HG02973 (cell line): ENCODE measurements at regions not wholly inside any gene's neighbourhood (a gene's known extent, or its start where the extent isn't known, plus 50 kb on each side); places are given as distances from the start of the nearest gene placed in this dataset.

Source experiments
- ATAC-seq: cut with Tn5 transposase; IDR thresholded peaks from one replicate; pipeline ENCODE4 v1.9.1; 2021; ENCODE audit warnings: moderate library complexity; ENCODE audit not compliant: unreplicated experiment

GRCh38 chr16:76162046-76162445, 115.2 kb upstream of the CNTNAP4 start:
- no peak for ATAC-seq

GRCh38 chr16:76164970-76165558, 112.1 kb upstream of the CNTNAP4 start:
- no peak for ATAC-seq

GRCh38 chr16:76175718-76176117, 101.5 kb upstream of the CNTNAP4 start:
- peak; percentile 20 for ATAC-seq

- peak; percentile 77 for ATAC-seq
Observed at GRCh38 chr16:76176153-76176552, 101.0 kb upstream of the CNTNAP4 start.

- ATAC-seq: no peak
Observed at GRCh38 chr16:76176616-76177015, 100.6 kb upstream of the CNTNAP4 start.

- ATAC-seq: no peak
Observed at GRCh38 chr16:76182041-76182635, 95.1 kb upstream of the CNTNAP4 start.

GRCh38 chr16:76183647-76184046, 93.6 kb upstream of the CNTNAP4 start:
- ATAC-seq: no peak

- ATAC-seq: no peak
Observed at GRCh38 chr16:76190057-76190456, 87.1 kb upstream of the CNTNAP4 start.

- no peak for ATAC-seq
Observed at GRCh38 chr16:76190480-76190879, 86.7 kb upstream of the CNTNAP4 start.

GRCh38 chr16:76193906-76194615, 83.1 kb upstream of the CNTNAP4 start:
- no peak for ATAC-seq

- no peak for ATAC-seq
Observed at GRCh38 chr16:76194616-76195015, 82.6 kb upstream of the CNTNAP4 start.

GRCh38 chr16:76195056-76195455, 82.1 kb upstream of the CNTNAP4 start:
- ATAC-seq: no peak

- no peak for ATAC-seq
Observed at GRCh38 chr16:76195648-76196047, 81.6 kb upstream of the CNTNAP4 start.

GRCh38 chr16:76197900-76198299, 79.3 kb upstream of the CNTNAP4 start:
- ATAC-seq: no peak

GRCh38 chr16:76199681-76200220, 77.5 kb upstream of the CNTNAP4 start:
- no peak for ATAC-seq

- no peak for ATAC-seq
Observed at GRCh38 chr16:76201385-76201784, 75.8 kb upstream of the CNTNAP4 start.

- ATAC-seq: no peak
Observed at GRCh38 chr16:76204249-76204648, 73.0 kb upstream of the CNTNAP4 start.

- no peak for ATAC-seq
Observed at GRCh38 chr16:76207270-76207669, 69.9 kb upstream of the CNTNAP4 start.

GRCh38 chr16:76210157-76210556, 67.0 kb upstream of the CNTNAP4 start:
- no peak for ATAC-seq

- ATAC-seq: no peak
Observed at GRCh38 chr16:76213860-76214259, 63.3 kb upstream of the CNTNAP4 start.

- ATAC-seq: no peak
Observed at GRCh38 chr16:76214856-76215255, 62.3 kb upstream of the CNTNAP4 start.

GRCh38 chr16:76222087-76222486, 55.1 kb upstream of the CNTNAP4 start:
- no peak for ATAC-seq
